Activated CD4-positive, alpha-beta T cell treated with anti-CD3 and anti-CD28 coated beads, Interleukin-2, amount 10 ng/mL, durations not matched to agents 7 days and 5 days (primary cell): ENCODE measurements at regions not wholly inside any gene's neighbourhood (a gene's known extent, or its start where the extent isn't known, plus 50 kb on each side); places are given as distances from the start of the nearest gene placed in this dataset.
"Not testable (repeated sequence)": the region's sequence is repeated elsewhere in the genome, so short reads cannot be mapped to it uniquely, and the experiment has no call there.

ENCODE experiments used
- CTCF ChIA-PET: fragments of 350-600 bp; sonication (Branson Sonifier 250); formaldehyde crosslinking; loops from one replicate; lab custom pipeline; 2021; ENCODE audit warnings: antibody characterized with exemption; lab: Charles Lee
- POLR2A ChIA-PET: fragments of 350-600 bp; sonication (Branson Sonifier 250); formaldehyde crosslinking; loops from one replicate; lab custom pipeline; 2021; ENCODE audit warnings: antibody characterized with exemption; lab: Charles Lee
- DNase-seq: peaks from one replicate; pipeline ENCODE4 v3.0.0-alpha.2; 2020
- H3K27ac Mint-ChIP-seq: one replicate; pipeline ENCODE4 v1.8.0; 2021; ENCODE audit warnings: mild to moderate bottlenecking, moderate library complexity, mixed read lengths
- H3K27me3 Mint-ChIP-seq: one replicate; pipeline ENCODE4 v1.8.0; 2021; ENCODE audit warnings: mixed read lengths
- H3K36me3 Mint-ChIP-seq: one replicate; pipeline ENCODE4 v1.8.0; 2021; ENCODE audit warnings: low read depth, mixed read lengths
- H3K4me1 Mint-ChIP-seq: one replicate; pipeline ENCODE4 v1.8.0; 2021; ENCODE audit warnings: mixed read lengths
- H3K4me3 Mint-ChIP-seq: one replicate; pipeline ENCODE4 v1.8.0; 2021; ENCODE audit warnings: mild to moderate bottlenecking, moderate library complexity, mixed read lengths
- H3K9me3 Mint-ChIP-seq: one replicate; pipeline ENCODE4 v1.8.0; 2021; ENCODE audit warnings: mixed read lengths

DNA sequence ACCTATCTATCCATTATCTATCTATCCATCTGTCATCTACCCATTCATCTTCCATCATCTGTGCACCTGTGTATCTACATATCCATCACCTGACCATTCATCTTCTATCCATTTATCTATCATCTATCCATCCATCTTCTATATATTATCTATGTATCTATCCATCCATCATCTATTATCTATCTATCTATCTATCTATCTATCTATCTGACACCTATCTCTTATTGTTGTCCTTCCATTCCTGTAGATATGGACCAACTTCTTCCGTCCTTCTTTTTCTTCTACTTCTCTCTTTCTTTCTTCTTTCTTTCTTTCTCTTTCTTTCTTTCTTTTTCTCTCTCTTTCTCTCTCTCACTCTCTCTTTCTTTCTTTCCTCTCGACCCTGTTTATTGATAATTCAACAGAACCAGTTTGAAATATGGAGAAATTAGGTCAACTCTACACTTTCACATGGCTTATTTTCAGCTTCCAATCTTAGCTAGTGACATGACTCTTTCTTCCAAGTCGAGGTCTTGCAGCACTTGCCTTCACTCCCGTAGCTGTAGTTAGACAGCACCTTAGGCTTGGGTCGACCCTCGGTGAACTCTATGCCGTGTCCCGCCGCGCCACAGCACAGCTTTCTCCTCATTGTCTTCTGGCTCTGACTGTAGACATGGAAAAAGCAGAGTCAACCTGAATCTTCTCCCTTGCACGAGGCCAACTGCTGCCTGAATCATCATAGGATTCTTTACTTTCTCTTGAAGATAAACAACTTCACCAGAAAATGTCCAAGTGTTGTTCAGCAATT lies 110.4 kb upstream of the EXOC2 start:
- peaks cover 24% of the 10 kb centered on the region for H3K27me3 Mint-ChIP-seq
- H3K4me3 Mint-ChIP-seq, result no peak overlapping the region
- H3K36me3 Mint-ChIP-seq, result no peaks in the 10 kb centered on the region
- H3K4me1 Mint-ChIP-seq, result no peaks in the 10 kb centered on the region
- CTCF ChIA-PET, result interaction anchor here (0.6 kb wide), 1 partner anchor 191 kb away, joined by 3 read pairs; no protein-coding TSS in a partner anchor
- DNase-seq, result no peak
- no peak overlapping the region for H3K27ac Mint-ChIP-seq
- no peaks in the 10 kb centered on the region for H3K9me3 Mint-ChIP-seq
- POLR2A ChIA-PET, result no interaction called here

- Mint-ChIP-seq H3K27me3 (peaks cover 29% of the 10 kb centered on the region), H3K4me3 (no peak overlapping the region), H3K9me3 (no peaks in the 10 kb centered on the region), H3K4me1 (no peaks in the 10 kb centered on the region), H3K27ac (no peak overlapping the region), H3K36me3 (no peaks in the 10 kb centered on the region)
- ChIA-PET POLR2A (no interaction called here), CTCF (no interaction called here)
- DNase-seq, result no peak
Observed at GRCh38 chr6:802701-803100, 109.8 kb upstream of the EXOC2 start.

- H3K4me1 Mint-ChIP-seq, POLR2A ChIA-PET, CTCF ChIA-PET, H3K27ac Mint-ChIP-seq, DNase-seq, H3K9me3 Mint-ChIP-seq, H3K4me3 Mint-ChIP-seq, H3K36me3 Mint-ChIP-seq: not testable (repeated sequence)
- peaks cover 32% of the 10 kb centered on the region for H3K27me3 Mint-ChIP-seq
Observed at GRCh38 chr6:802223-802622, 109.3 kb upstream of the EXOC2 start.

GRCh38 chr6:799769-800168 lies 106.8 kb upstream of the EXOC2 start:
- POLR2A ChIA-PET, result no interaction called here

GRCh38 chr6:797479-798077 lies 104.6 kb upstream of the EXOC2 start:
- peak; percentile 55 for DNase-seq
- Mint-ChIP-seq H3K9me3 (no peaks in the 10 kb centered on the region), H3K36me3 (no peaks in the 10 kb centered on the region), H3K27me3 (peaks cover 48% of the 10 kb centered on the region), H3K27ac (no peak overlapping the region), H3K4me1 (no peaks in the 10 kb centered on the region), H3K4me3 (no peak overlapping the region)
- ChIA-PET POLR2A (no interaction called here), CTCF (interaction anchor here (0.6 to 1.3 kb wide), 4 partner anchors 16 to 613 kb away, joined by 3 to 5 read pairs (median 4); no protein-coding TSS in a partner anchor)

More at GRCh38 chr6:799769-800168, 106.8 kb upstream of the EXOC2 start:
- CTCF ChIA-PET, result no interaction called here
- no peak overlapping the region for H3K27ac Mint-ChIP-seq
- no peak for DNase-seq
- H3K27me3 Mint-ChIP-seq, result peaks cover 44% of the 10 kb centered on the region
- H3K9me3 Mint-ChIP-seq, result no peaks in the 10 kb centered on the region
- H3K4me3 Mint-ChIP-seq, result no peak overlapping the region
- no peaks in the 10 kb centered on the region for H3K36me3 Mint-ChIP-seq
- no peaks in the 10 kb centered on the region for H3K4me1 Mint-ChIP-seq

DNA sequence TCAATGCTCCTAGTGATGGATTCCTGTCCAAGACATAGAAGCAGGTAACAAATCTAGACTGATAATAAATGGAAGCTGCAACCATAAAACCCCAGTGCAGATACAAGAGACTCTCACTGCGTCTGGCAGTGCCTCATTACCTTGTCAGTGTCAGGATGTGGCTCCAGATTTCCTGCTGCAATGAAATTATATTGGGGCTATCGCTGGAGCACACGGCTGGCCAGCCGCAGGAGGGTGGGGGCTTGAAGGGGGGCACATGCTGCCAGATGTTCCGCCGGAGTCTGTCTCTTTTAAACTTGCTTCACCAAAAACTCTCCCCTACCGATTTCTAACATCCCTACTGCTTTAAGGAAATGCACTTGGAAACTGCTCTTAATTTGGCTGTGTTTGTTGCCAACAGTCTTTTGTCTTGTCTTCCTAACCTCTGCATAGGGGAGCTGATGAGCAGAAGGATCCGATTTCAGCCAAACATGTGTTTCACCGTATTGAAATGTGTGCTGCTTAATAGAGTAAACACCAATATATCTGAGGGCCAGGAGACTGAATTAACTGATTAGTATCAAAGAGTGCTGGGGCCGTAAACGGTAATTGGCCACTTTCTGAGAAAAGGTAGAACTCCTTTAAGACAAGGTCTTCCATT lies 102.2 kb upstream of the EXOC2 start:
- peaks cover 43% of the 10 kb centered on the region for H3K27me3 Mint-ChIP-seq
- no peak for DNase-seq
- H3K4me3 Mint-ChIP-seq, result no peak overlapping the region
- H3K4me1 Mint-ChIP-seq, result no peaks in the 10 kb centered on the region
- no peaks in the 10 kb centered on the region for H3K36me3 Mint-ChIP-seq
- CTCF ChIA-PET, result no interaction called here
- POLR2A ChIA-PET, result no interaction called here
- no peak overlapping the region for H3K27ac Mint-ChIP-seq
- peaks cover 2% of the 10 kb centered on the region for H3K9me3 Mint-ChIP-seq

DNA sequence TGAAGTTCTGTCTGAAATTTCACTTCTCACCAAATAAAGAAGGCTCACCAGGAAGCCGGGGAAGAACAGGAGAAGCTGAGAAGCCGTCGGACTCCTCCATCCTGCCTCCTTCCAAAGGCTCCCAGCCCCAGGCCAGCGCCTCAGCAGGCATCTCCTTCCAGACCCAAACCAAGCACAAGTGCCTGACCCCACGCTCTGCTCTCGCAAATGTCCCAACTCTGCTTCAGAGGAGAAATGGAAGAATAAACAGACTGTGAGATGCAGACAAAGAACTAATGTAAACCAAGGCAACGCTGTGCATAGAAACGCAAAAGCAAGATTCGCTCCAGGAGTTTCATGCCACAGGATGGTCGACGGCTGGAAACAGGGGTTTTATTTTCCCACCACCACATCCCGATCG lies 100.3 kb upstream of the EXOC2 start:
- H3K9me3 Mint-ChIP-seq, result peaks cover 2% of the 10 kb centered on the region
- H3K27ac Mint-ChIP-seq, result no peak overlapping the region
- no peak for DNase-seq
- no peaks in the 10 kb centered on the region for H3K36me3 Mint-ChIP-seq
- peaks cover under 1% of the 10 kb centered on the region for H3K4me1 Mint-ChIP-seq
- peaks cover 35% of the 10 kb centered on the region for H3K27me3 Mint-ChIP-seq
- H3K4me3 Mint-ChIP-seq, result no peak overlapping the region
- ChIA-PET POLR2A (no interaction called here), CTCF (no interaction called here)

GRCh38 chr6:792662-793061 lies 99.7 kb upstream of the EXOC2 start:
- POLR2A ChIA-PET, result no interaction called here
- Mint-ChIP-seq H3K9me3 (peaks cover 2% of the 10 kb centered on the region), H3K4me1 (peaks cover 6% of the 10 kb centered on the region), H3K27me3 (peaks cover 29% of the 10 kb centered on the region), H3K27ac (no peak overlapping the region), H3K4me3 (no peak overlapping the region), H3K36me3 (no peaks in the 10 kb centered on the region)
- no peak for DNase-seq
- CTCF ChIA-PET, result no interaction called here

- no peak overlapping the region for H3K4me3 Mint-ChIP-seq
- H3K36me3 Mint-ChIP-seq, result no peaks in the 10 kb centered on the region
- peaks cover 2% of the 10 kb centered on the region for H3K9me3 Mint-ChIP-seq
- H3K27ac Mint-ChIP-seq, result no peak overlapping the region
- POLR2A ChIA-PET, result no interaction called here
- peak; percentile 11 for DNase-seq
- H3K4me1 Mint-ChIP-seq, result peaks cover 16% of the 10 kb centered on the region
- CTCF ChIA-PET, result no interaction called here
- no peaks in the 10 kb centered on the region for H3K27me3 Mint-ChIP-seq
Observed at GRCh38 chr6:788058-788457, 95.1 kb upstream of the EXOC2 start.

GRCh38 chr6:786946-787763 lies 94.2 kb upstream of the EXOC2 start:
- H3K4me1 Mint-ChIP-seq, result peaks cover 16% of the 10 kb centered on the region
- H3K9me3 Mint-ChIP-seq, result peaks cover 2% of the 10 kb centered on the region
- DNase-seq, result peak; percentile 11
- H3K4me3 Mint-ChIP-seq, result no peak overlapping the region
- H3K27me3 Mint-ChIP-seq, result no peaks in the 10 kb centered on the region
- ChIA-PET POLR2A (no interaction called here), CTCF (interaction anchor here (0.7 kb wide), 1 partner anchor 94 kb away, joined by 3 read pairs; the partner anchor contains the start of gene EXOC2)
- H3K36me3 Mint-ChIP-seq, result no peaks in the 10 kb centered on the region
- H3K27ac Mint-ChIP-seq, result no peak overlapping the region

DNA sequence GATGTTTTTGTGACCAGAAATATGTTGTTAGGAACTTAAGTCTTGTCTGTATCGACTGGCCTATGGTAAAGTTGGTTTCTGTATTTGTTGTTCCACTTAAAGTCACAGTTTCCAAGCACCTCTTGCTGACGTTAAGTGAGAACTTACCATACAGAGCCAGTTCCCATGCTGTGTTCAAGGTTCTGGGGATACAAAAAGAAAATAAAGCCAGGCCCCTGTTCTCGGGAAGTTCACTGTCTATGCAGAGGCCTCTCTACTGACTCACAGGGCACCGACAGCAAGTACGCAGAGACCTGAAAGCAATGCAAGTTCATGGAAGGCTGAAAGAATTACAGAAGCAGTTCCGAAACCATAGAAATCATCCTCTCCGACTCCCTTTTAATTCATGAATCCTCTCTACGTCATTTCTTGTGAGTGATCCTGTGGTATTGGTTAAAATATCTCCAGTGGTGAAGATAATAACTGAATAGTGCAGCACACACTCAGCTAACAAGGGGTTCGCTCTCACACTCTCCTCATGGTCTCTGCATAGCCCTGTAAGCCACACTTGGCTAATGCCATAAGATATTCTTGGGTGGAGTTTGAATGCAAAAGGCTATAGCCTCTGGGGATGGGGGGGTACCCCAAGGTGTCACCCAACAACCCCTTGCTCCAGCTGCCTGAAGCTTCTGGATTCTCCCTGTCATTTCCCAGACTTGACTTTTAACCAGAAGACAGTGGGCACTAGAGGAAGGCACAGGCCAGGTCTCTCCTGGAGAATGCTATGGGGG lies 91.2 kb upstream of the EXOC2 start:
- H3K27me3 Mint-ChIP-seq, result peaks cover 17% of the 10 kb centered on the region
- CTCF ChIA-PET, result no interaction called here

GRCh38 chr6:782141-782540 lies 89.2 kb upstream of the EXOC2 start:
- no peak overlapping the region for H3K4me3 Mint-ChIP-seq
- no peaks in the 10 kb centered on the region for H3K36me3 Mint-ChIP-seq
- peaks cover 17% of the 10 kb centered on the region for H3K27me3 Mint-ChIP-seq
- ChIA-PET POLR2A (no interaction called here), CTCF (interaction anchor here (1.1 kb wide), 1 partner anchor 41 kb away, joined by 3 read pairs; no protein-coding TSS in a partner anchor)
- no peaks in the 10 kb centered on the region for H3K9me3 Mint-ChIP-seq
- peaks cover 4% of the 10 kb centered on the region for H3K4me1 Mint-ChIP-seq
- H3K27ac Mint-ChIP-seq, result no peak overlapping the region
- no peak for DNase-seq

More for the DNA sequence above, 91.2 kb upstream of the EXOC2 start:
- POLR2A ChIA-PET, result no interaction called here
- Mint-ChIP-seq H3K4me1 (peaks cover 16% of the 10 kb centered on the region), H3K4me3 (no peak overlapping the region), H3K36me3 (no peaks in the 10 kb centered on the region), H3K9me3 (no peaks in the 10 kb centered on the region), H3K27ac (no peak overlapping the region)
- DNase-seq, result no peak
